ENCODE measurements at regions not wholly inside any gene's neighbourhood (a gene's known extent, or its start where the extent isn't known, plus 50 kb on each side); places are given as distances from the start of the nearest gene placed in this dataset.
"Not testable (repeated sequence)": the region's sequence is repeated elsewhere in the genome, so short reads cannot be mapped to it uniquely, and the experiment has no call there.

DNA sequence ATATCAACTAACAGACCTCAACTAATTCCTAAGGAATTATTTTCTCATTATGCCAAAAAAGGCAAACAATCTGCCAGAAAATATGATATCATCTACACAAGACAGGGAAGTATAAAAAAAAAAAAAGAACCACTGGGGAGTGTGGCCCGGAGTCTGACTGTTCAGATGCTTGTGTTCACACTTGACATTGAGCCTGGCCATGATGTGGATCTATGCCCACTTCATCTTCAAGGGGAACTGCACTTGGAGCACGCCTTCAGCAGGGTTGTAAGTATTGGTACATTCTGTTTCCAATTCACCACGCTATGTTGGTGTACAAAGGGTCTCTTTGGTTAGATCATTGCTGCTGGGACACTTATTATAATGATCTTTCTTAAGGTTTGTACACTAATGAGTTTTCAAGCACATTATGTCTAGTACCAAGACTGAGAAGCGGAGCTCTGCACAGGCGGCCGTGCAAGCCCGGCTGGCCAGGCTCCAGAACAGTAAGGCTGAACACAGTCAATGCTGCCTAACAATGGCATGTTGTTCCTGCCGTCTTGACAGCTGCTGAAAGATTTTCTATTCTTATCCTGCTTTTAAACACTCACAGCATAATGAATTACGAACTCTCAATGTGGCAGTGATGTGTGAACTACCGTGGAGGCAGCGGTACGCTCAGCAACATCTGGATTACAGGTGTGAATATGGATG lies 788.4 kb upstream of the SOX11 start:
- H3K4me1 ChIP-seq (ENCODE audit: insufficient read depth, low read length): peaks cover under 1% of the 10 kb centered on the region; the same call in 1 of the 2 replicates
- no peak overlapping the region for H3K9ac ChIP-seq (ENCODE audit: low read depth, low read length)
- H3K36me3 ChIP-seq (ENCODE audit: insufficient read depth, low read length): no peaks in the 10 kb centered on the region
- H3K9me3 ChIP-seq (ENCODE audit: control insufficient read depth, insufficient read depth, low read length): no peaks in the 10 kb centered on the region

- Histone ChIP-seq H3K9me3 (ENCODE audit: control insufficient read depth, insufficient read depth, low read length) (no peaks in the 10 kb centered on the region), H3K4me1 (ENCODE audit: insufficient read depth, low read length) (no peaks in the 10 kb centered on the region), H3K36me3 (ENCODE audit: insufficient read depth, low read length) (no peaks in the 10 kb centered on the region), H3K9ac (ENCODE audit: low read depth, low read length) (no peak overlapping the region)
Measured at GRCh38 chr2:4908461-4908860, 783.7 kb upstream of the SOX11 start.

DNA sequence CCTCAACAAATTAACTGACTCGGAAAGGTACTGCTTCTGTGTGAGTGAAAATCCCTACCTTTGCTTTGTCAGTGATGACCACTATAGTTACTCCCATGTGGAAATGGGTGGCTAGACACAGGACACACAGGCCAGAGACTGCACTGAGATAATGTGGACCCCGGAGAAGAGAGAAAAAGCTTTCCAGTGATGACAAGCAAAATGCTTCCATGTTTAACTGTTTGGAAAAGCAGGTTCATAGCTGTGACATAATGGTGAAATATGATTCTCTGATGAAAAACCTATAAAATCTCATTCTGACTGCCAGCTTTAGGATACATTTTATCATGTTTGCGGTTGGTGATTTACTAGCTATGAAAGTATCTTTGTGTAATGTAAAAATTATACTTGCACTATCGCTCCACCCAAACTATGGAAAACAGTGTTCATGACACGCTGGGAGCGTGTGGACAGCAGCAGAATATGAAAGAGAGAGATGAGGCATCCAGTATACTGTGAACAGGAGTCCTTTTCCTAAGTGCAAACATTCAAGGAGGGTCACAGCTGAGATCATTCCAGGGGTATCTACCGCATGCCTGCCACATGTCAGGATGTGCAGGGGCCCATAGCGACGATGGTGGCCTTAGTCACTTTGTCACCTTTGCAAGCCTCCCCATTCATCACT lies 782.7 kb upstream of the SOX11 start:
- Histone ChIP-seq H3K36me3 (ENCODE audit: insufficient read depth, low read length) (no peaks in the 10 kb centered on the region), H3K4me1 (ENCODE audit: insufficient read depth, low read length) (no peaks in the 10 kb centered on the region), H3K9me3 (ENCODE audit: control insufficient read depth, insufficient read depth, low read length) (no peaks in the 10 kb centered on the region), H3K9ac (ENCODE audit: low read depth, low read length) (no peak overlapping the region)

GRCh38 chr2:4914036-4914435 lies 778.1 kb upstream of the SOX11 start:
- Histone ChIP-seq H3K36me3 (ENCODE audit: insufficient read depth, low read length) (no peaks in the 10 kb centered on the region), H3K9me3 (ENCODE audit: control insufficient read depth, insufficient read depth, low read length) (no peaks in the 10 kb centered on the region), H3K4me1 (ENCODE audit: insufficient read depth, low read length) (no peaks in the 10 kb centered on the region), H3K9ac (ENCODE audit: low read depth, low read length) (no peak overlapping the region)

- Histone ChIP-seq H3K9ac (ENCODE audit: low read depth, low read length) (no peak overlapping the region), H3K4me1 (ENCODE audit: insufficient read depth, low read length) (no peaks in the 10 kb centered on the region)
Measured at GRCh38 chr2:4914551-4914950, 777.6 kb upstream of the SOX11 start.

GRCh38 chr2:4915357-4915756 lies 776.8 kb upstream of the SOX11 start:
- Histone ChIP-seq H3K9ac (ENCODE audit: low read depth, low read length) (no peak overlapping the region), H3K4me1 (ENCODE audit: insufficient read depth, low read length) (no peaks in the 10 kb centered on the region), H3K9me3 (ENCODE audit: control insufficient read depth, insufficient read depth, low read length) (no peaks in the 10 kb centered on the region), H3K36me3 (ENCODE audit: insufficient read depth, low read length) (no peaks in the 10 kb centered on the region)

More at GRCh38 chr2:4914551-4914950, 777.6 kb upstream of the SOX11 start:
- Histone ChIP-seq H3K9me3 (ENCODE audit: control insufficient read depth, insufficient read depth, low read length) (no peaks in the 10 kb centered on the region), H3K36me3 (ENCODE audit: insufficient read depth, low read length) (no peaks in the 10 kb centered on the region)

DNA sequence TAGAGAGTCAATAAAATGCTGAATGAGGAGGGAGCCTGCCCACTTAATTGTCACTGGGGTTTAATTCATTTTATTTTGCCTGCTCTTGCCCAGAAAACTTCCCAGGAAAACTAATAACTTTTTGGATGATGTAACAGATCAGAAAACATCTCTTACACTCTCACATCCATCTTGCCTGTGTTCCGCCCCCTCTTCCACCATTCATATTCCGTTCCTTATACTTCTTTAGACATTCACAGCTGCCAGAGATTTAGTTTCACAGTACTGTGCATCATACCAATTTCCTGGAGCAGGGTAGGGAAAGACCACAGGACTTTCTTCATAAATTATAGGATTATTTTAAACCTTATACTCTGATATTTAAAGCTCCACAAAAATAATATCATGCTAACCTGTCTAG lies 776.1 kb upstream of the SOX11 start:
- Histone ChIP-seq H3K4me1 (ENCODE audit: insufficient read depth, low read length) (no peaks in the 10 kb centered on the region), H3K9me3 (ENCODE audit: control insufficient read depth, insufficient read depth, low read length) (no peaks in the 10 kb centered on the region), H3K36me3 (ENCODE audit: insufficient read depth, low read length) (no peaks in the 10 kb centered on the region), H3K9ac (ENCODE audit: low read depth, low read length) (no peak overlapping the region)

- Histone ChIP-seq H3K9ac (ENCODE audit: low read depth, low read length) (no peak overlapping the region), H3K4me1 (ENCODE audit: insufficient read depth, low read length) (no peaks in the 10 kb centered on the region), H3K9me3 (ENCODE audit: control insufficient read depth, insufficient read depth, low read length) (no peaks in the 10 kb centered on the region), H3K36me3 (ENCODE audit: insufficient read depth, low read length) (no peaks in the 10 kb centered on the region)
Measured at GRCh38 chr2:4930704-4931103, 761.5 kb upstream of the SOX11 start.

- H3K9me3 ChIP-seq (ENCODE audit: control insufficient read depth, insufficient read depth, low read length): no peaks in the 10 kb centered on the region
- H3K36me3 ChIP-seq (ENCODE audit: insufficient read depth, low read length): no peaks in the 10 kb centered on the region
- no peak overlapping the region for H3K9ac ChIP-seq (ENCODE audit: low read depth, low read length)
- H3K4me1 ChIP-seq (ENCODE audit: insufficient read depth, low read length): no peaks in the 10 kb centered on the region
Measured at GRCh38 chr2:4931721-4932365, 760.3 kb upstream of the SOX11 start.

- not testable (repeated sequence) for H3K9me3 ChIP-seq (ENCODE audit: control insufficient read depth, insufficient read depth, low read length); H3K4me1 ChIP-seq (ENCODE audit: insufficient read depth, low read length); H3K36me3 ChIP-seq (ENCODE audit: insufficient read depth, low read length); H3K9ac ChIP-seq (ENCODE audit: low read depth, low read length)
Measured at GRCh38 chr2:4935291-4935690, 756.9 kb upstream of the SOX11 start.

DNA sequence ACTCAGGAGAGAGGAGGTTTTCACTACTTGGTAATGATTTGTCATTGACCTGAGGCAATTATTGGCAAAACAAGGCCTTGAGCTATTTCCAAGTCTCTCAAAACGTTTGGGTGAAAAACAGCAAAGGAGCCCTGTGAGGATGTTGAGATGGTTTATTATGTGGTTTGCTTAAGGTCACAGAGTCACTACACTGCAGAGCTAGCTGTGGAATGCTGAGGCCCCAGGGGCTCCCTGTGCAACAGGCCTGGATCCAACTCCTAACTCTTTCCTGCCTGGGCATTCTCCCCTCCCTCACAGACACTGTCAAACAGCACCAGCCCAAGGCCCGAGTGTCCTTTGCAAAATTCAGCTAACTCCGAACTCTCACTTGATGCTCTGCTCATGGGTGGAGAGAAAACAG lies 754.6 kb upstream of the SOX11 start:
- Histone ChIP-seq H3K36me3 (ENCODE audit: insufficient read depth, low read length) (no peaks in the 10 kb centered on the region), H3K9me3 (ENCODE audit: control insufficient read depth, insufficient read depth, low read length) (no peaks in the 10 kb centered on the region), H3K4me1 (ENCODE audit: insufficient read depth, low read length) (peaks cover 3% of the 10 kb centered on the region; the same call in 1 of the 2 replicates), H3K9ac (ENCODE audit: low read depth, low read length) (no peak overlapping the region)

DNA sequence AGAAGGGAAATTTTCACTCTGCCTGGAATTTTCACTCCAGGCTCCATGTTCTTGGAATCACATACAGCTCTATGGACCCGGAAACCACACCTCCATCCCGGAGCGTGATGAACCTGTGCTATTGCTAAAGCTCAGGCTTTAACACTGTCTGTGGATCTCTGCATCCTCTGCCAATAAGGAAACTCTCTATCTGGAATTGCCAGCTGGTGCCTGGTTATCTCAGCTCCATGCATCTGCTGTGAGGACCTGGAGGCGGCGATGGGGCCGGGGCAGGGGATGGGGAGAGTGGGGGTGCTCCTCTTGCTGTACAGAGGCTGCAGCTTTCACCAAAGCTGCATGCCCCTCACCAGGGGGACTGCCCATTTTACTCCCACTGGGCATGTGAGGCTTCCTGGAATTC lies 754.0 kb upstream of the SOX11 start:
- Histone ChIP-seq H3K4me1 (ENCODE audit: insufficient read depth, low read length) (peaks cover 3% of the 10 kb centered on the region; the same call in 1 of the 2 replicates), H3K9me3 (ENCODE audit: control insufficient read depth, insufficient read depth, low read length) (no peaks in the 10 kb centered on the region), H3K36me3 (ENCODE audit: insufficient read depth, low read length) (no peaks in the 10 kb centered on the region), H3K9ac (ENCODE audit: low read depth, low read length) (no peak overlapping the region)

DNA sequence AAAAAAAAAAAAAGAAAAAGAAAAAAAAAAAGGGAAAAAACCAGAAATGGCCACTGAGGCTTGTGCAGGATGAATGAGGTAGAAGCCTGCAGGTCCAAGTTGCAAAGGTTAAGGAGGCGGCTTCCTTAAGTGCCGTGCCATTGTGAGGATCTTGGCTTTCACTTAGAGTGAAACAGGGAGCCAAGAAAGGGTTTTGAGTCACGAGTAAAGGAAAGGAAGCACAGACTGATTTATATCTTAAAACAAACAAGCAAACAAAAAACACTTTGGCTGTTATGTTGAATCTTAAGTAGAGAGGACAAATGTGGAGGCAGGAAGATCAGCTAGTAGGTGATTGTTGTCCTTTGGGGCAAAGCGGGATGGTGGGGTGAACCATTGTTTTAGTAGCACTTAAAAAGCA lies 749.7 kb upstream of the SOX11 start:
- H3K36me3 ChIP-seq (ENCODE audit: insufficient read depth, low read length): no peaks in the 10 kb centered on the region
- H3K9ac ChIP-seq (ENCODE audit: low read depth, low read length): no peak overlapping the region
- no peaks in the 10 kb centered on the region; the same call in 1 of the 2 replicates for H3K9me3 ChIP-seq (ENCODE audit: control insufficient read depth, insufficient read depth, low read length)
- peaks cover 1% of the 10 kb centered on the region; the same call in 1 of the 2 replicates for H3K4me1 ChIP-seq (ENCODE audit: insufficient read depth, low read length)

- Histone ChIP-seq H3K36me3 (ENCODE audit: insufficient read depth, low read length) (no peaks in the 10 kb centered on the region), H3K9me3 (ENCODE audit: control insufficient read depth, insufficient read depth, low read length) (peaks cover 3% of the 10 kb centered on the region; the same call in 1 of the 2 replicates), H3K9ac (ENCODE audit: low read depth, low read length) (no peak overlapping the region), H3K4me1 (ENCODE audit: insufficient read depth, low read length) (no peaks in the 10 kb centered on the region)
Measured at GRCh38 chr2:4947911-4948310, 744.3 kb upstream of the SOX11 start.

DNA sequence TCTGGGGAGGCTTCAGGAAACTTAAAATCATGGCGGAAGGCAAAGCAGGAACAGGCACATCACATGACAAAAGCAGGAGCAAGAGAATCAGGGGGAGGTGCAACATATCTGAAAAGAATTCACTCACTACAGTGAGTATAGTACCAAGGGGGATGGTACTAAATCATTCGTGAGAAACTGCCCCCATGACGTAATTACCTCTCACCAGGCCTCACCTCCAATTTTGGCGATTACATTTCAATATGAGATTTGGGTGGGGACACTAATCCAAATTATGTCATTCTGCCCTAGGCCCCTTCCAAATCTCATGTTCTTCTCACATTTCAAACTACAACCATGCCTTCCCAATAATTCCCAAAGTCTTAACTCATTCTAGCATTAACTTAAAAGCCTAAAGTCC lies 740.8 kb upstream of the SOX11 start:
- Histone ChIP-seq H3K36me3 (ENCODE audit: insufficient read depth, low read length) (no peaks in the 10 kb centered on the region), H3K4me1 (ENCODE audit: insufficient read depth, low read length) (no peaks in the 10 kb centered on the region), H3K9me3 (ENCODE audit: control insufficient read depth, insufficient read depth, low read length) (0 out of 2 replicates have a peak, but pooled peaks cover 3% of the 10 kb centered on the region), H3K9ac (ENCODE audit: low read depth, low read length) (no peak overlapping the region)

Data from ES-I3 (cell line).